ENCODE measurements at regions not wholly inside any gene's neighbourhood (a gene's known extent, or its start where the extent isn't known, plus 50 kb on each side); places are given as distances from the start of the nearest gene placed in this dataset.

DNA sequence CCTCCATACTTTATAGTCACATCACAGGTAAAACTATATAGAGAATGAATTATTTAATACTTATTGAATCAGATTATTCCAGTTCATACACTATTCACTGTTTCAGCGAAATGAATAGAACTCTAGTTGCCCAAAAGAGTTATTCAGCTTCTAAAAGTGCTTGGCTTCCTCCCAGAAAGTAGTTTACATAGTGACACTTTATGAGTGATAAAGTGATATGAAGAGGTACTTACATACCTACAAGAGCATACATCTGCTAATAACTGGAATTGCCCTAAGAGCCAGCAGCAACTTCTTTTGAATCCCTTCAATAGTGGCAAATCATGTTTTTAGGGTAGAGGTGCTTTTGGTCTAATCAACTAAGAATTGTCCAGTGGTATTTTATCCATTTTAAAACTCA, 635.1 kb upstream of the AGTR1 start:
- H3K4me3 ChIP-seq (ENCODE audit: low read depth, low read length): no peak overlapping the region
- TF ChIP-seq, protein P1, sequence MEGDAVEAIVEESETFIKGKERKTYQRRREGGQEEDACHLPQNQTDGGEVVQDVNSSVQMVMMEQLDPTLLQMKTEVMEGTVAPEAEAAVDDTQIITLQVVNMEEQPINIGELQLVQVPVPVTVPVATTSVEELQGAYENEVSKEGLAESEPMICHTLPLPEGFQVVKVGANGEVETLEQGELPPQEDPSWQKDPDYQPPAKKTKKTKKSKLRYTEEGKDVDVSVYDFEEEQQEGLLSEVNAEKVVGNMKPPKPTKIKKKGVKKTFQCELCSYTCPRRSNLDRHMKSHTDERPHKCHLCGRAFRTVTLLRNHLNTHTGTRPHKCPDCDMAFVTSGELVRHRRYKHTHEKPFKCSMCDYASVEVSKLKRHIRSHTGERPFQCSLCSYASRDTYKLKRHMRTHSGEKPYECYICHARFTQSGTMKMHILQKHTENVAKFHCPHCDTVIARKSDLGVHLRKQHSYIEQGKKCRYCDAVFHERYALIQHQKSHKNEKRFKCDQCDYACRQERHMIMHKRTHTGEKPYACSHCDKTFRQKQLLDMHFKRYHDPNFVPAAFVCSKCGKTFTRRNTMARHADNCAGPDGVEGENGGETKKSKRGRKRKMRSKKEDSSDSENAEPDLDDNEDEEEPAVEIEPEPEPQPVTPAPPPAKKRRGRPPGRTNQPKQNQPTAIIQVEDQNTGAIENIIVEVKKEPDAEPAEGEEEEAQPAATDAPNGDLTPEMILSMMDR (IDR thresholded peaks at IDR 0.05; ENCODE audit: insufficient read depth, low read length, missing control alignments): no peak
- ChIA-PET POLR2A (no interaction called here), CTCF (interaction anchor here (0.8 kb wide), 1 partner anchor 14 kb away, joined by 3 read pairs; no protein-coding TSS in a partner anchor)
- no peak for DNase-seq (ENCODE audit: low read depth, low spot score)

DNA sequence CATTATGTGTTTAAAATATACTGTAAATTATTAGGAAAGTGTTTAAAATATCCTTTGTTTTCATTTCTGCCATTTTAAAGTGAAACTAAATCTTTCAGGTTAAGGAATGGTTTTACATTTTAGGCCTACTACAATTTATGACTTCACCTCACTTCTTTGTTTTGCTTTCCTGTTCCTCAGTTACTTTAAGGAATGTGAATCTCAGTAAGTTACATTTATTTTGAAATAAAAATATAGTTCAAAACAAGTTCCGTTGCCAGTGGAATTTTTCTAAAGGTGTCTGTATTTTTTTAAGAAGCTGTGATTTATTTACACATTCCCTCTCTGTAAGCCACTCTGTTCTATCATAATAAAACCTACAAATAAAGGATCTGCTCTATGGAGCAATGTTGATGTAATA, 630.9 kb upstream of the AGTR1 start:
- ChIA-PET POLR2A (no interaction called here), CTCF (no interaction called here)
- H3K4me3 ChIP-seq (ENCODE audit: low read depth, low read length): no peak overlapping the region

DNA sequence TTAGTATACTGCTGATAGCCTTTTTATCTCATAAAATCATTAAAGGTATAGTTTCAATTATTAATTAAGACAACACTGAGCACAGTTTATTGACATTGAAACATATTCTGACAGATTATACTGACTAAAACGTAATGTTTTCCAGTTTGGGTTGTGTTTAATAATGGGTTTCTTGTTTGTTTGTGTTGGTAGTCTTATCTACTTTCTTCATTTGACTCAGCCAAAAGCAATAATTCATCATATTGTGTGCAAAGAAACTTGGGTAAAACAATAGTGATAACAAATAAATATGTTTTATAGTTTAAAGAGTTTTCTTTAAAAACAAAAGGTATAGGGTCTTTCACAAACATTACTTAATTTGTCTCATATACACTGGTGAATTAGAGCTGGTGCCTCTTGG, 629.2 kb upstream of the AGTR1 start:
- ChIA-PET POLR2A (no interaction called here), CTCF (interaction anchor here (1.3 to 1.6 kb wide), 2 partner anchors 8 to 10 kb away, joined by 3 to 4 read pairs; no protein-coding TSS in a partner anchor)
- TF ChIP-seq, protein P1 (IDR thresholded peaks at IDR 0.05; ENCODE audit: insufficient read depth, low read length, missing control alignments): no peak
- no peak for DNase-seq (ENCODE audit: low read depth, low spot score)
- no peak overlapping the region for H3K4me3 ChIP-seq (ENCODE audit: low read depth, low read length)

More for the DNA sequence above, 630.9 kb upstream of the AGTR1 start:
- DNase-seq (ENCODE audit: low read depth, low spot score): no peak
- TF ChIP-seq, protein P1 (IDR thresholded peaks at IDR 0.05; ENCODE audit: insufficient read depth, low read length, missing control alignments): no peak

DNA sequence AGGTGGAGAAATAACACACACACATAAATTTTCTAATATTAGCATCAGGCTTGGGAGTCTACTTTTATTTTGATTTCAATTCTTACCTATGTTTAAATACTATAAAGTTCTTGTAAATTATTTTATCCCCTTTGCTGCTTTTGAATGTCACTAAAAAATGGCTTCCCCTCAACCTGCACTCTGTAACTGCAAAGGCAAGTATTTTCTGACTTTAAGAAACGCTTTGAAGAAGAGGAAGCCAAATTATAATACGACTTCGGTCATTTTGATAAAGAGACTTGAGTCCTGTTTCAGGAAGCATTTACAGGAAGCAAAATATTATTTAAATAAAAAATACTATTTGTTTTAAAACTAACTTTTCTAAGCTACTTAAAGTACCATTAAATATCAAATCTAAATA, 627.7 kb upstream of the AGTR1 start:
- no peak for DNase-seq (ENCODE audit: low read depth, low spot score)
- ChIA-PET CTCF (interaction anchor here (0.9 to 1.6 kb wide), 3 partner anchors 9 to 112 kb away, joined by 3 to 4 read pairs (median 3); no protein-coding TSS in a partner anchor), POLR2A (no interaction called here)
- H3K4me3 ChIP-seq (ENCODE audit: low read depth, low read length): no peak overlapping the region
- TF ChIP-seq, protein P1 (IDR thresholded peaks at IDR 0.05; ENCODE audit: insufficient read depth, low read length, missing control alignments): no peak

DNA sequence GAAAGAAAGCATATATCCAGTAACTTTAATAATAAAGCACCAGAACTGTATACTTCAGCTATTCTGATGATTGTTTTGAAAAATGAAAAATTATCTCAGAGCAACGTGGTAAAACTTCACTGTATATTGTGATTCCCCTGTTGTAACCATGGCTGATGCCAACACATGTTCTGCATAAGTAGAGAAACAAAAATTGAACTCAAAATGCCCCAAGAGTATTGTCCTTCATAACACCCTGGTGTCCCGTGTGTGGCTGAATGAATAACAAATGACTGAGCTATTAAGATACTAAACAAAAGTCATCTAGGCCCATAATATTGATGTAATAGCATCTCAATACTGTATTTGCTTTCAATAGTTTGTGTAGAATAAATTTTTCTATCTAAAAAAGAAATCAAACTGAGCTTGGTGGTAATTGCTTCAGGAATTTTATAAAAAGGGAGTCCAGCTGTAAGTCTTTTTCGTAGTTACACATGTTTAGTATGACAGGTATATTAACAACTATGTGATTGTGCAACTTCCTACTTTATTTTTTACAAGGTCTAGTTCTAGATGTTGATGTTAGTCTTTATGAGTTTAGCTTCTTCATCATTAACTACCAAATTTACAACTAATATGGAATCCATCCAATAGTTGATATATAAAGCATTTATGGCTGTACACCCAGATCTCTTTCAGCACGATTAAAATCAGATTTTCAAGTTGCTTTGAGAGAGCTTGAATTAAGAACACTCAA, 623.8 kb upstream of the AGTR1 start:
- POLR2A ChIA-PET: no interaction called here
- no peak overlapping the region for H3K4me3 ChIP-seq (ENCODE audit: low read depth, low read length)
- no peak for DNase-seq (ENCODE audit: low read depth, low spot score)
- CTCF ChIA-PET: interaction anchor here (0.7 to 1.1 kb wide), 4 partner anchors 9 to 1480 kb away, joined by 3 to 4 read pairs (median 3); no protein-coding TSS in a partner anchor
- TF ChIP-seq, protein P1 (IDR thresholded peaks at IDR 0.05; ENCODE audit: insufficient read depth, low read length, missing control alignments): no peak

DNA sequence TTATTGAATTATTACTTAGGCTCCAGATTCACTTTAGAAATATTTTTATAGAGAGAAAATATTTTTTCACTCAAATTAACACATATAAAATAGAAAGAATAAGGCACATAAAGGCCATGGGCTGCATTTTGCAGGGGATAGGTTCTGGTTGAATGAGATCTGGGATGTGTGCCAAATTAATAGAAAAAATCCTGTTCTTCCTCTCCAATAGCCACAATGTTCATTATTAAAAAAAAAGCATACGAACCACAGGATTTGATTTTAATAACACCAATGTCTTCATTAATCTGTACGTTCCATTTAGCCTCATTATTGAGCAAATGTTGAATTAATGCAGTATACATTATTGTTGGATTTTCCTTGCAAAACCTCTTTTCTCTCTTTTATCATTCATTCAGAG, 622.8 kb upstream of the AGTR1 start:
- no peak for DNase-seq (ENCODE audit: low read depth, low spot score)
- ChIA-PET POLR2A (no interaction called here), CTCF (no interaction called here)
- TF ChIP-seq, protein P1 (IDR thresholded peaks at IDR 0.05; ENCODE audit: insufficient read depth, low read length, missing control alignments): no peak
- no peak overlapping the region for H3K4me3 ChIP-seq (ENCODE audit: low read depth, low read length)

All from AG04449 (cell line).